HG03439 (cell line): ENCODE measurements at regions not wholly inside any gene's neighbourhood (a gene's known extent, or its start where the extent isn't known, plus 50 kb on each side); places are given as distances from the start of the nearest gene placed in this dataset.
A peak's percentile ranks its signal among the peaks of the same experiment; 100 is the strongest.

Source experiments
- ATAC-seq: cut with Tn5 transposase; IDR thresholded peaks from one replicate; pipeline ENCODE4 v1.9.1; 2021; ENCODE audit warnings: mild to moderate bottlenecking, moderate library complexity; ENCODE audit not compliant: unreplicated experiment

DNA sequence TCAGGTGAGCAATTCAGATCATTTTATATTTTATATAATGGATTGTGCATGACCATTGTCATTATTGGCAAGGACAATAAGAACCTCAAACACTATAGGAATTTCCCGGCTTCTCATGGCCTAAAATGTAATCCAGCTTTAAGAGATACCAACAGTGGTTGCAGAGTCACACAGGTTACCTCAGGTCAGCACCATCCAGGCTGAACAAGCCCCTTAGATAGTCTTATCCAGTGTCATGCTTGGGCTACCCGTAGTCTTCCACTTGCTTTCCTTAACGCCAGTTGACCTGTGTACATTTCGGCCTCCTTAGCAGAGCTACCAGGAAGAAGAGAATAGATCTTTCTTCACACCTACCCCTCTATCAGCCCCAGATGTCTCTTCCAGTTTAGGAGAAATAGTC is 293.3 kb upstream of the SYT4 start:
- ATAC-seq: no peak

DNA sequence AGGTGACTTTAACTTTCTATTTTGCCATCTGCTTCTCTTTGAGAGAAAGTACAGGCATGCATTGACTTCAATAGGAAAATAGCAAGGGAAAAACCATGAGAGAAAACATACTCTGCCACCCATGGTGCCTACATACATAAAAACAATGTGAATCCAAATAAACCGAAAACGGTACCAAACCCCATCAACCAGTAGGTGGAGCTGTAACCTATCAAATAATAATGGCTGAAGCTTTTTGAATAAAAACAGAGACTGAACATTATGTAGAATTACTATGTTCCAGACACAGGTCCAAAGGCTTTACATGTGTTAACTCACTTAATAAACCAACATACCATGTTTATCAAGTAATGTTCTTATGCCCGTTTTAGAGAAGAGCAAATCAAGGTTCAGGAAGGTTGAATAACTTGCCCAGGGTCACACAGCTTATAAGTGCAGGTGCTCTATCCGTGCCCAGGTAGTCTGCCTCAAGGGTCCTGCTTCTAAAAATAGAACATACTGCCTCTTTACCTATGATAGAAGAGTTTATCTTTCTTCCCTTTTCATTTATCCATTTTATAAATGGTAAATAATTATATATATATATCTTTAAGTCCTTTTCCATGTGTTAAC is 293.9 kb upstream of the SYT4 start:
- peak; percentile 55 for ATAC-seq

- ATAC-seq: peak; percentile 83
Observed at GRCh38 chr18:43572163-43572562, 294.9 kb upstream of the SYT4 start.

DNA sequence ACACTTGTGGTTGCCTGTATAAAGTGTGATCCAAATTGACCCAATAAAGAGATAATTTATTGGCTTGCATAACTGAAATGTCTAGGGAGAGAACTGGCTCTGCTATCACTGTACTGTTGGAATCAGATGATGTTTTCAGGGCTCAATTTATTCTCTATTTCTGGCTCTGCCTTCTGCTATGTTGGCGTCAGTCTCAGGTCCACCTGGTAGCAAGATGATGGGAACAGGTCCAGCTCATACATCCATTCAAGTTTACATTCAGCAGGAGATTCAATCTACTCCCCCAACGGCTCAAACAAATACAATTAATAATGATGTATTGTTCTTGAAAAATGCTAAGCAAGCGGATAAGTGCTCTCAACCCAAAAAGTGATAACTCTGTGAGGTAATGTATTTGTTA is 297.7 kb upstream of the SYT4 start:
- no peak for ATAC-seq

GRCh38 chr18:43578211-43578610 is 300.9 kb upstream of the SYT4 start:
- ATAC-seq: no peak

- no peak for ATAC-seq
Observed at GRCh38 chr18:43578706-43579105, 301.4 kb upstream of the SYT4 start.

DNA sequence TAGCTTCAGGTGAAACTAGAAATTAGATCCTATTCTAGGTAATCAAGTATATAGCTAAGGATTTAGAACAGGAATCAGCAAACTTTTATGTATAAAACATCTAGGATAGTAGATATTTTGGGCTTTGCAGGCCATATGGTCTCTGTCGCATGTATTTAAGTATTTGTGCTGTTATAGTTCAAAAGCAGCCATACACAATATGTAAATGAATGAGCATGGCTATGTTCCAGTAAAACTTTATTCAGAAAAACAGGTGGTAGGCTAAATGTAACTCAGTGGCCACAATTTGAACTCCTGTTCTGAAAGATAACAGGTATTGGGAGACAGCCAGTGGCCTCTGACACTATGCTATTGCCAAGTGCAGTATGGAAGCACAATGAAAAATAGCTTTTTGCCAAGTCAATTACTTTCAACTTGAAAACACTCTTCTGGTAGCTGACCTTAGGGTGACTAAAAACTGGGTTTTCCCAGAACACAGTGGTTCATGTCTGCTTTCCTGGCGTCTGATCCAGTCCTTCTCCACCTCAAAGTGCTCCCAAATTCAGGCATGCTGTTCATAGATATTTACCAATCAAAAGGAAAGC is 304.7 kb upstream of the SYT4 start:
- no peak for ATAC-seq

DNA sequence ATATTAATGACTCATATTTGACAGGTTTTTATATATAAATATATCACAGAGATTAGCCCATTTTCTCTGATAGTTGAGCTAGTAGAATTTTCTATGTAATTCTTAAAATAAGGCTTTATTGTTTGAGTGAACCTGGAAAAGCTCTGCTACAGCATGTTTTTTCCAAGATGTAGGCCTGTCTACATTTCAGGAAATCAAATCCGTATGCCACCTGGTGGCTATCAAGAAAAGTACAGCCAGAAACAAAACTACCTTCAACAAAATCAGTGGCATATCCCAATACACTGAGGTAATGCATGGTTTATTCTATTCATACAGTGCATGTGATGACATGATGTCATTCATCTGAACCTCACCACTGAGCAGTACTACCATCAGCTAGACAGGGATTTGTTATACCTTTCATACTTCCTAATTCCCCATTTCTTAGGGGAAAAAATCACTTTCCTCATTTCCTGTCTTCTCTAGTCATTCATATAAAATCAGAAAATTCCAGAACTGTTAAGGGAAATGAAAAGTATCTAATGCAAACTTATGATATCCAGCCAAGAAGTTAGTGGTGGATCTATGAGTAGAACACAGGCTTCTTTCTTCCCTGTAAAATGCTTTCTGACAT is 310.4 kb upstream of the SYT4 start:
- ATAC-seq: peak; percentile 56

- no peak for ATAC-seq
Observed at GRCh38 chr18:43588838-43589237, 311.5 kb upstream of the SYT4 start.

DNA sequence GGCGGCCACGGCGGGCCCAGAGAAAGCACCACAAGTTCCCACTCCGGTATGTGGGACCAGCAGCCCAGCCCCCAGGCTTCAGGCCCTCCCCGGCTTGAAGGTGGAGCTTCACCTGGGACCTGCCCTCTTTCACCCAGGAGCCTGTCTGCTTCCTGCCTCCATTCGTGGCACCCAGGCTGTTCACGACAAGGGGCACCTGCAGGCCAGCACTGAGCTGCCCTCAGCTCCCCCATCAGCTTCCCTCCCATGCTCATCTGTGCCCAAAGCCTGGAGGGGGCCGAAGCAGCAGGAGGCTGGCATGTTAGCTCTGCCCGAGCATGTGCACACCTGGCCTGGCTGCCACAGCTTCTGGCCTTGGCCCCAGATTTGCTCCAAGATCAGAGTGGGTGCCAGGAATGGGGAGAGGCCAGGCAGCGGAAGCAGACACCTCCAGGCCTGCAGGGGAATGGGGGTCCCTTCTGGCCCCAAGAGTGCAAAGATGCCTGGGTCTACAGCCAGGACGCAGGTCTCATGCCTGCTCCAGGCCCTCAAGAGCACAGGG is 312.4 kb upstream of the SYT4 start:
- ATAC-seq: no peak

DNA sequence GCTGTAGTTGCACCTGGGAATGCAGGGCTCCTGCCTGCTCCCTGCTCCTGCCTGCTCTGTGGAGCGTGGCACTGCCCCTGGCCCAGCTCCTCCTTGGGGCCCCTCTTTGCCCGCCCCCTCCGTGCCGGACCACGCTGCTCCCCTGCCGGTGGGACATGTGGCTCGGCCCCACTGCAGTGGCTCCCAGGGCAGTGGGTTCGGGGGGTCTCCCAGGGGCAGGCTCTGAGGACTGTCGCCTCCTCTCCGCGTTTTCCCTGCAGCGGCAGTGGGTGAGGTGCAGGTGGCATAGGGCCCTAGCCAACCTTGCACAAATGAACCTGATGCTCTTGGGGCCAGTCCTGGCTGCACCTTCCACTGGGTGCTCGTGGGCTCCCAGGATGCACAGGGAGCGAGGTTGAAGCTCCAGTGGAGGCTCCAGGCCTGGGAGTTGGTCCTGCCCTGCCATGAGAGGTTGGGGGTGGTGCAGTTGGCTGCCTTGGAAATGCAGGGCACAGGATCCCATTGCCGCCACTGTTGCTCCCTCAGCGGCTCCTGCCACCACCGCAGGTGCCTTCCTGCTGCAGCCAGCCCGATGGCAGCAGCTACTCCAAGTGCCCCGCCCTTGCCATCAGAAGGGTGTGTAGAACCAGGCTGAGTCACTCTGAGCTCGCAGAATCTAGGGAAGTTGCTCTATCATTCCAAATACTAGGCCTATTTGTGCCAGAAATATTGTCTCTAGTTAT is 313.1 kb upstream of the SYT4 start:
- ATAC-seq: no peak

DNA sequence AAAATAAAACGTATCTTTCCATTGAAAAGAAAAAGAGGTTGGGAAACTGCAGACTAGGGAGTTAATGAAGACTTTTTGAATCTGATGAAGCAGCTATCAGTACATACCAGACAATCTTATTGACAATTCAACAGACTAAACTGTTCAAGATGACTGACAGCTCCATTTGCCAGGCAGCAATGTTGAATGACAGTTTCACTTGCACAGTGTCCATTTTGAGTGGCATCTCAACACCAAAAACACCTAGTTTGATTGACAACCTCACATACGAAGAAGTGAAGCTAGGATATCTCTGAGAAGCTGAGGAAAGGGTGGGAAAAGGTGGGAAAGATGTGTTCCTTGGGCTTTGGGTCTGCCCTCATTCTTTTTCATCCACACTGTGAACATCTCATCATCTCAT is 315.0 kb upstream of the SYT4 start:
- ATAC-seq: no peak

GRCh38 chr18:43596105-43596712 is 318.9 kb upstream of the SYT4 start:
- ATAC-seq: peak; percentile 76

GRCh38 chr18:43601432-43601831 is 324.1 kb upstream of the SYT4 start:
- ATAC-seq: no peak

DNA sequence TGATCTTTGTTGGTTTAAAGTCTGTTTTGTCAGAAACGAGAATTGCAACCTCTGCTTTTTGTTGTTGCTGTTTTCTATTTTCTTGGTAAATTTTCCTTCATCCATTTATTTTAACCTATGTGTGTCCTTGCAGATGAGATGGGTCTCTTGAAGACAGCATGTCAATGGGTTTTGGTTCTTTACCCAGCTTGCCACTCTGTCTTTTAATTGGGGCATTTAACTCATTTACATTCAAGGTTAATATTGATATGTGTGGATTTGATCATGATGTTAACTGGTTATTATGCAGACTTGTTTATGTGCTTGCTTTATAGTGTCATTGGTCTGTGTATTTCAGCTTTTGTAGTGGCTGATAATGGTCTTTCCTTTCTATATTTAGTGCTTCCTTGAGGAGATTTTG is 327.9 kb upstream of the SYT4 start:
- ATAC-seq: no peak

GRCh38 chr18:43606795-43607194 is 329.5 kb upstream of the SYT4 start:
- no peak for ATAC-seq

DNA sequence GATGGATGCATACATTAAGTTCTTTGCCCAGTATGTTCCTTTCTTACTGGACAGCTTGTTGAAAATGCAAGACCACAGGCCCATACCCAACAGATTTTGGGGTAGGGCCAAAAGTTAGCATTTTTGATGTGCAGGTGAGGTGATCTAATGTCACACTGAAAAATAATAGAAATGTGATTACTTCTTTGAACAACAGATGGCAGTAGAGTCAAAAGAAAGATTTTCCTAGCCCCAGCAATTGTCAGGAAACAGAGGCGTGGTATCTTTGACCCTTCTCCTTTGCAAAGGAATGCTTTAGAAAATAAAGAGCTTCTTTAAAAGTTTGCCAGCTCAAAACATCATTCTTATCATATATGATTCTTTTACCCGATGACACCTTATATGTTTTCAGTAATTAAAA is 343.6 kb upstream of the SYT4 start:
- ATAC-seq: no peak

DNA sequence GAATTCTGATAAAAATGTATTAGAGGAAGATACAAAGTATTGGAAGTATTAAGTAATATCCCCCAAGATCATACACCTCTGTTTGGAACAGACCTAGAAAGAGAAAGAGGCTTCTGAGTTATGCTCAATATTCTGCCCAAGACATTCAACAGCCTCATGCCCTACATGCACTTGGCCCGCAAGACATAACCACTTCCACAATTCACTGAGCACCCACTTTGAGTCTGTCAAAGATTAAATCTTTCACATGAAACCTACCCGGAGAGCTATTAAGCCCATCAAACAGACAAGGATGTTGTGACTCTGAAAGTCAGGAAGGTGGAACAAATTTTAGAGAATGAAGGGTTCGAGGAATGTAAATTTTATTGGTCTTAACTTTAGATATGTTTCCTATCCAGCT is 344.7 kb upstream of the SYT4 start:
- ATAC-seq: no peak

DNA sequence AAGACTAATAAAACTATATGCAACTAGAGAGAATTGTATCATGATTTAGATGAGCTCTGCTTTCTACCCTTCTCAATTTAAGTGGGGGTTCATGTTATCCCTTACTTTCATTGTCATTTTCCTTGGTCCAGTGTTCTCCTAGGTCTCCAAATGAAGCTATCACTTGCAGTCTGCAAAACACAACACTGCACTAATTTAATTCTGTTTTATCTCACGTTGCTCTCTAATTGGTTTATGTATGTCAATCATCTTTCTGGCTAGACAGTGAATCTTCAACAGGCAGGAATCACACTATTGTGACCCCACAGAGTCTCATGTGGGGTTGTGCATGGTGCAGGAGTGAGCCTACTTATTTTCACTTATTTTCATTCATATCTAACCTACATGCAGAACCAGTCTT is 348.3 kb upstream of the SYT4 start:
- no peak for ATAC-seq

- no peak for ATAC-seq
Observed at GRCh38 chr18:43627848-43628530, 350.7 kb upstream of the SYT4 start.

DNA sequence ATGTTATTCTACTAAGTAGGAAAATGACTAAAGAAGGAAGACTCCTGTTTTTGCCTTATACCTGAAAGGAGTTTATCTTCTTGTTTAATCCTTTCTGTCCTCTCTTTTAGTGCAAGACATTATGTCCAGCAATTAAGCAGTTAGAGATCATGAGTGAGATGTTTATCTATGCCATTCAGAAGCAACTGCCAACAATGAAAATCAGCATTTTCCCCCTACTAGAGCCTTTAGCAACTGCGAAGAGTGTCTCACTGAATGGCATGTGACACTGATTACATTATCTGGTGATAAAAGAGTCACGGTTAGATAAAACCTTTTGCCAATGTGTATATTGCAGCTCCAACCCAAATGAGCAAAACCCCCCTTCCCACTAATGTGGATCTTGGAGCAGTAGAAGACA is 357.7 kb upstream of the SYT4 start:
- no peak for ATAC-seq
